MG63 (cell line): ENCODE measurements at regions not wholly inside any gene's neighbourhood (a gene's known extent, or its start where the extent isn't known, plus 50 kb on each side); places are given as distances from the start of the nearest gene placed in this dataset.
A peak's percentile ranks its signal among the peaks of the same experiment; 100 is the strongest.

Experiments
- DNase-seq: peaks from one replicate; pipeline ENCODE4 v3.0.0-alpha.2; 2020
- H3K27me3 ChIP-seq: fragments of 250-450 bp; sonication (Bioruptor Pico); 2 replicates; pipeline ENCODE4 v1.5.1; 2020; ENCODE audit warnings: mild to moderate bottlenecking, moderate library complexity
- H3K36me3 ChIP-seq: fragments of 250-450 bp; sonication (Bioruptor Pico); 2 replicates; pipeline ENCODE4 v1.5.1; 2020; ENCODE audit warnings: mild to moderate bottlenecking, moderate library complexity
- H3K4me3 ChIP-seq: fragments of 250-450 bp; sonication (Bioruptor Pico); 2 replicates; pipeline ENCODE4 v1.5.1; 2020; ENCODE audit warnings: mild to moderate bottlenecking, moderate library complexity
- H3K9me3 ChIP-seq: fragments of 250-450 bp; sonication (Bioruptor Pico); 2 replicates; pipeline ENCODE4 v1.5.1; 2020; ENCODE audit warnings: mild to moderate bottlenecking, moderate library complexity

DNA sequence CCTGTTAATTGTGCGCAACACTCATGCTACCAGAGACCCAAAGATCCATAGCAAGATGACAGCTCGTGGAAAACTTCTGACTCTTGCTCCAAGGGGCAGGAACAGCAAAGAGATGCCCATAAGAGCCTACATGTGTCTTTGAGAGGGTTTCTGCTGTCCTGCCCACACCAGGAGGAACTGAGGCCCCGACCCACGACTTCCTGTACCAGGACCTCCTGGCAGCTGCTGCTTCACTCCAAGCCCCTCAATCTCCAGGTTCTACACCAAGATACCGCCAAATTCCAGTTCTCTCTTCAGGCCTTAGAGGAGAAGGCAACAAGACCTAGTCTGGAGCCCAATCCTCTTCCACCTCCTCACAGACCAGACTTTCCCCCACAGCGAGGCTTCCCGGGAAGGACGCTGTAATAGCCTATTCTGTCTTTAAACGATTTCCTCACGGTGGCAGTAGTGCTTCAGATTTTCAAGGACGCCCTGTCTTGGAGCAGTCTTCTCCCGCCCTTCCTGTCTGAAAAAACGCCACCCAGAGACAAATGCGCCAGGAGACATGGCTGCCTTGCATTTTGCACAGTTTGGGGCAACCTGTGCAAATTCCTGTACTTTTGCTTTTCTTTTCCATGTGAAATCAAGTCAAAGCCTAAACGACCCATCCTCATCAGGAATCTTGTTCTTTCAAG lies 230.2 kb upstream of the STK26 start:
- Histone ChIP-seq H3K4me3 (no peak overlapping the region), H3K27me3 (no peaks in the 10 kb centered on the region), H3K9me3 (no peaks in the 10 kb centered on the region), H3K36me3 (no peaks in the 10 kb centered on the region; the same call in 1 of the 2 replicates)
- no peak for DNase-seq

DNA sequence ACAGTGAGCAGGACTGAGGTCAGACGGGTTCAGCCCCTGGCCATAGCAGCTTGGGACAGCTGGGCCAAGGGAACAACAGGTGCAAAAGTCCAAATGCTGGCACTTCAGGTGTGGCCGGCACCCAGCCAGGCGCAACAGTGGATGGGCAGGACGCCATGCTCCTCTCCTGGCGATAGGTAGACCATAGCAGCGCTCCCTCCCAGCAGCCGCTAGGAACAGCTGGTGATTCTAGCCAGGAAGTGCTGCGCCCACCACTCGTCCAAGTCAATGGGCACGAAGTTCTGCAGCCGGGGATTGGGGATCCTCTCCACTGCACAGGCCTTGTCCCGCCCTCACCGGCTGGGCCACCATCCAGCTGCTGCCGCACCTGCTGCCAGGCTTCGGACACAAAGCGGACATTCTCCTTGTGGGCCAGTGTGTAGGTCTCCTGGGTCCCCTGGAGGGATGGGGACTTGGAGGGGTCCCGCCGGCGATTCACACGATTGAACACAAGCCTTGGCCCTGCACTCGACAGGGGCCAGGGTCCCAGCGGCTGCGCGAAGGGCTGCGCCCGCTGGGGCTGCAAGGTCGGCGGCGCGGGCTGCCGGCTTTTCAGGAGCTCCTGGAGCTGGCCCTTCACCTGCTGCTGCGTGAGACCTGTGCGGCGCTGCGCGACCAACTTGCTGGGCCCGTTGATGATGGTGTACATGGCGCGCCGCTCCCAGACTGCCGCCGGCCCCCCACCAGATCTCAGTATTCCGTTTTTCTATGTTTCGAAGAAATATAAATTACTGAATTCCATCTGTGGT lies 227.5 kb upstream of the STK26 start:
- Histone ChIP-seq H3K4me3 (no peak overlapping the region), H3K9me3 (no peaks in the 10 kb centered on the region), H3K36me3 (no peaks in the 10 kb centered on the region), H3K27me3 (no peaks in the 10 kb centered on the region)
- DNase-seq: no peak

DNA sequence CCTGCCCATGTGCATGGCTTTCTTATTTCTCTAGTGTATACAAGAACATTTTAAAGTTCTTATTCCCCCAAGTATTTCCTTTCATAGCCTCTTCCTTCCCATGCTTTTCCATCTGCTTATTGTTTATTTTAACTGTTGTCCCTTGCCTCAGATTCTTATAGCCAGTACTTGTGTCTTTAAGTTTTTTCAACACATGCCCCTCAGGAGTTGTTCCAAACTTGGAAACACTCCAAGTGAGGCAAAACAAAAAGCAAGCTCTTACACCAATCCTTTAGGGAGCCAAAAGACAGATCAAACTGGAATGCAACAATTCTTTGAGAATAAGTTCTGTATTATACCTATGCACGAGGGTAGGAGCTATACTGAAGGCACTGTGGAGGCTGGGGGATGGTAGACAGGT lies 222.0 kb upstream of the STK26 start:
- no peaks in the 10 kb centered on the region for H3K9me3 ChIP-seq
- H3K27me3 ChIP-seq: no peaks in the 10 kb centered on the region
- no peak for DNase-seq
- no peaks in the 10 kb centered on the region for H3K36me3 ChIP-seq
- no peak overlapping the region for H3K4me3 ChIP-seq

DNA sequence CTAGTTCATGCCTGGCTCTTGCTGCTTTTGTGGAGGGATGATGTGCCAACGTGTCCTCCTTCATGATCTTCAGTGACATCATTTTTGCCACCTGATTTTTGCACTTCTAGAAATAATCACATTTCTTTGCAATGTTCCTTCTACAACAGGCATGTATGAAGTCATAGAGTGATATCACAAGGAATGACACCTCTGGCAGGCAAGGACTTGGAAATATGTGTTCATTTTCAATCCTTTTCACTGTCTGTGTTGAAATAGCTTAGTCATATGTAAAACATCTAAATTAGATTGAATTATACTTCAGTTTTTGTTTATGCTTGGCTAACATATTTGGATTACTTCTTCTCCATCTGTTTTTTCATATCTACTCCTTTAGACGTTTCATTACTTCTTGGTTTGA lies 221.2 kb upstream of the STK26 start:
- H3K9me3 ChIP-seq: no peaks in the 10 kb centered on the region
- no peaks in the 10 kb centered on the region for H3K27me3 ChIP-seq
- DNase-seq: no peak
- no peaks in the 10 kb centered on the region for H3K36me3 ChIP-seq
- H3K4me3 ChIP-seq: no peak overlapping the region

DNA sequence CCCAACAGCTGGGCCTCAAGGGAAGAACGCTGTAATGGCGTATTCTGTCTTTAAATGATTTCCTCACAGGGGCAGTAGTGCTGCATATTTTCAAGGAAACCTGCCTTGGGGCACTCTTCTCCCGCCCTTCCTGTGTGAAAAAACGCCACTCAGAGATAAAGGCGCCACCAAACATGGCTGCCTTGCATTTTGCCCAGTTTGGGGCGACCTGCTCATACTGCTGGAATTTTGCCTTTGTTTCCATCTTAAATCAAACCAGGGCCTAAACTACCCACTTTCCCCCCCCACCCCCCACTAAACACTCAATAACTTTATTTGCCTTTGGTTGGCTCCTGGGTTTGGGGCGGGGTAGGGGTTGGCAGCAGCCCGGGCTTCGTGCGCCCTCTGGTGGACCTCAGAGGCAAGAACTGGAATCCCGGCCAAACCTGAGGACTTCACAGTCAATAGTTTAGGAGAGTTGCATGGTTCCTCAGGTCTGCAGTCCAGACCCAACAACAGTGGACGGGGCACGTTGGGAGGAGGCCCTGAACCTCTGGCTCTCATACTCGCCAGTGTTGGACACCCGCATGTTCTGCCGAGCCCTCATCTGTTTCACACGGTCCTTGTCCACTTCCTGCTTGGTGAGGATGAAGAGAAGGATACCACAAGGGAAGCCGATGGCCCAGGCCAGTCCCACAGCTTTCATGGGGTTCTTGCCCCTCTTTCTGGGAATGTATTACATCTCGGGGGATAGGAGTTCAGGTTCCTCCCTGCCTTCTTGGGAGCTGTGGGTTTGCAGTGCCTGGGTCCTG lies 220.1 kb upstream of the STK26 start:
- DNase-seq: no peak
- Histone ChIP-seq H3K4me3 (no peak overlapping the region), H3K9me3 (no peaks in the 10 kb centered on the region), H3K36me3 (no peaks in the 10 kb centered on the region), H3K27me3 (no peaks in the 10 kb centered on the region)

DNA sequence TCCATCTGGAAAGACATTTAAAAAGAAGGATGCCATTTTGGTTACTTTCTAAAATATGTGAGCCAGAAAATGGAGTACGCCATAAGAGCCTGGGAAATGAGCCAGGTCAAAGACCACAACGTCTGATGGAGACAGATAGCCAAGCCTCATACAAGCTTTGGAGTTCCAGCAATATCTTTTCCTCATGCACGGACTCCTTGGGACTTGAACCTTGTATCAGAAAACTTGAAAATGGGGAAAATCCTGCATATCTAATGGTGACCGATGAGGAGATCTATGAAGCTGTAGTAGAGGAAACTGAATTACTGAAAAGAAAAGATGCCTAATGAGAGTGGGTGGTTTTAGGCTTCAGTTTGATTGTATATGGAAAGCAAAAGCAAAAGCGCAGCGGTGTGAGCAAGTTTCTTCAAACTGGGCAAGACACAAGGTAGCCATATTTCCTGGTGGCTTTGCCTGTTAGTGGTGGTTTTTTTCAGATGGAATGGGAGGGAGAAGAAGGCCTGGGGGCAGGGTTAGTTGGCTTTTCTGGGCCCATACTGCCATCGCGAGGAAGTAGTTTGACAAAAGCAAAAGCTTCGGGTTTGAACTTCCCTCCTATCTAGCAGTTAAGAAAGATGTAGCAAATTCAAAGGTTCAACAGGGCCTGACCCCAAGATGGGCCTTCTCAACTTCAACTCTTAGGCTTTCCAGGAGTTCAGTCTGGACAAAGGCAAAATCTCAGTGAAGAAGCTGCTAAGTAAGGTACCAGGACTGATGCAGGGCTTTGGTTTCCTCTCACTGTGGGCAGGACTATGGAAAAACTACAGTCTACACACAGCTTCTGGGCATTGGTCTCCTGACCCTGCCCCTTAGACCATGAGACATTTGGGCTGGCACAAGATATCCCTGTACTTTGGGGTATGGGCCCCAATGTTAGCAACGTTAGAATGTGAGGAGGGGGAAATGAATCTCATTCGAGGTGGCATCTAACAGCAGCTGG lies 210.0 kb upstream of the STK26 start:
- H3K4me3 ChIP-seq: no peak overlapping the region
- H3K27me3 ChIP-seq: no peaks in the 10 kb centered on the region
- no peaks in the 10 kb centered on the region for H3K9me3 ChIP-seq
- DNase-seq: no peak
- peaks cover 5% of the 10 kb centered on the region for H3K36me3 ChIP-seq

DNA sequence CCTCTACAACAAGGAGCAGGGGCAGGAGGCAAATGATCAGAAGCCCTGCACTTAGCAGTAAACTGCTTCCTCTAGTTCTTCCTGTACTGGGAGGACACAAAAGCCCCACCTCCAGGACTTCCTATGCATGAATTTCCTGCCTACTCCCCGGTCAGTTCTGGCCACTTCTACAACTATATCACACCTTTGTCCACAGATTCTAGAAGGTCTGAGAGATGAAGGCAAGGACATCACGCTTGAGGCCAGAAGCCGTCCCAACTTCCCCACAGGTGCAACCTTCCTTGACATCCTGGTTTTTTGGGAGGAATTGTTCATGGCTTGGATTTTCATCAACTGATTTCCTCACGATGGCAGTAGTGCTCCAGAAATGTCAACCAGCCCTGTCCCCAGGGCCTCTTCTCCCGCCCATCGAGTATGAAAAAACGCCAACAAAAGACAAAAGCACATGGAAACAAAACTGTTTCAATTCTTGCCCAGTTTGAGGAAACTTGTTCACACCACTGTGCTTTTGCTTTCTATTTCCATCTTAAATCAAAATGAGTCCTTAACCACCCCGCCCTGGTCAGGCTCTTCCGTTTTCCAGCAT lies 206.5 kb upstream of the STK26 start:
- H3K36me3 ChIP-seq: peaks cover 5% of the 10 kb centered on the region
- DNase-seq: no peak
- no peaks in the 10 kb centered on the region for H3K9me3 ChIP-seq
- H3K27me3 ChIP-seq: no peaks in the 10 kb centered on the region
- H3K4me3 ChIP-seq: no peak overlapping the region

DNA sequence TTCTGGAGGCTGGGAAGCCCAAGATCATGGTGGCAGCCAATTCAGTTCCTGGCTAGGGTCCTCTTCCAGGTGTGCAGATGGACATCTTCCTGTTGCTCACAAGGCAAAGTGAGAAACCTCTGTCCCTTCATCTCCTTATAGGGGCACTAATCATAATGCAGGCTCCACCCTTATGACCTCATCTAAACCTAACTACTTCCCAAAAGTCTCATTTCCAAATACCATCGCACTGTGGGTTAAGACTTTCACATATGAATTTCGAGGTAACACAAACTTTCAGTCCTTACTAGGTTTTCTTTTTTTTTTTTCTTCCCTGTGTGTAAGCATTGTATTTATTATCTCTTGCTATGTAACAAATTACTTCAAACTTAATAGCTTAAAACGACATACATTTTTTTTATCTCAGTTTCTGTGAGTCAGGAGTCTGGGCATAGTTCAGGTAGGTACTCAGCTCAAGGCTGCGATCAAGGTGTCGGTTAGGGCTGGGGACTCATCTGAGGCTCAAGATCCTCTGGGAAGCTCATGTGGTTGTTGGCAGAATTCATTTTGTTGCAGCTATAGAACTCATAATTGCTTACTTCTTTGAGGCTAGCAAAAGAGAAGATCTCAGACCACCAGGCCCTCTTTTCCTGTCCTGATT lies 204.7 kb upstream of the STK26 start:
- H3K27me3 ChIP-seq: no peaks in the 10 kb centered on the region
- DNase-seq: no peak
- H3K4me3 ChIP-seq: no peak overlapping the region
- no peaks in the 10 kb centered on the region for H3K9me3 ChIP-seq
- H3K36me3 ChIP-seq: peaks cover 5% of the 10 kb centered on the region

DNA sequence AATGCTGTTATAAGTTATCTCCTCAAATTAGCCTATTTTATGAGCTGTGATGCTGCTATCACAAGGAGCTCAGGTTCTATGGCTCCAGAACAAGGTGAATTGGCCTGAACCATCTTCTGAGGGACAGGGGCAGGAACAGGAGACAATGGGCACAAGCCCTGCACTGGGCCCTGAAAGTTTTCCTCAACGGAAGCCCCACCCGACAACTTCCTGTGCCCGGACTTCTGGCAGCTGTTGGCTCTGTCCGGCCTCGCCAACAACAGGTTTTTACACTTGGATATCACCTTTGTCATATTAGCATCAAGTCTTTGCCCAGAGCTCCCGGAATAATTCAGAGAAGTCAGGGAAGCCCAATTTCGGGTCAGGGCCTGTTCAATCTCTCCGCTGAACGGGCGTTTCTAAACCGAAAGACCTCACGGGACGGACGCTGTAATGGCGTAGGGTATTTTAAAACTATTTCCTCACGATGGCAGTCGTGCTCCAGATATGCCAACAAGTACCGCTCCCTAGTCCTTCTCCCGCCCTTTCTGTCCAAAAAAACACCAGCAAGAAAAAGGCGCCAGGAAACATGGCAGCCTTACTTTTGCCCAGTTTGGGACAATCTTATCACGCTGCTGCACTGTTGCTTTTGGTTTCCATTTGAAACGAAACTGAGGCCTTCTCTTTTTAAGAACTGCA lies 201.0 kb upstream of the STK26 start:
- DNase-seq: no peak
- Histone ChIP-seq H3K27me3 (no peaks in the 10 kb centered on the region), H3K4me3 (no peak overlapping the region), H3K36me3 (peaks cover 13% of the 10 kb centered on the region), H3K9me3 (no peaks in the 10 kb centered on the region)

DNA sequence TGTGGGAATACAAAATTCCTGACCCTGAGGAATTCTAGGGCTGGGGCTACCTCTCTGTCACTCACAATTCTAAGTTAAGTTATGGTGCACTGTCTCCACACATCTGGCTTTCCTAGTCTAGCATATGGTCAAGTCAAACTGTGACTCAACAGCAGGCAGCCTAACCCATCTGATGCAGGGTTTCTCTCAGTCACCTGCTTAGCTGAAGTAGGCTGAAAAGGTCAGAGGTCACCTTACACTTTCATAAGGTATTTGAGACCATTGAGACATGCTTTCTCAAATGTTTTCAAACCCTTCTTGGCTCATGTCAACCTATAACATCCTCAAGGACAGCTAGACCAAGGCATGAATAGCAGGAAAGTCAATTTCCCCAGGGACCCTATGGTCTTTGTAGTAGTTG lies 196.5 kb upstream of the STK26 start:
- Histone ChIP-seq H3K27me3 (no peaks in the 10 kb centered on the region), H3K9me3 (no peaks in the 10 kb centered on the region), H3K4me3 (no peak overlapping the region), H3K36me3 (peaks cover 9% of the 10 kb centered on the region)
- no peak for DNase-seq

DNA sequence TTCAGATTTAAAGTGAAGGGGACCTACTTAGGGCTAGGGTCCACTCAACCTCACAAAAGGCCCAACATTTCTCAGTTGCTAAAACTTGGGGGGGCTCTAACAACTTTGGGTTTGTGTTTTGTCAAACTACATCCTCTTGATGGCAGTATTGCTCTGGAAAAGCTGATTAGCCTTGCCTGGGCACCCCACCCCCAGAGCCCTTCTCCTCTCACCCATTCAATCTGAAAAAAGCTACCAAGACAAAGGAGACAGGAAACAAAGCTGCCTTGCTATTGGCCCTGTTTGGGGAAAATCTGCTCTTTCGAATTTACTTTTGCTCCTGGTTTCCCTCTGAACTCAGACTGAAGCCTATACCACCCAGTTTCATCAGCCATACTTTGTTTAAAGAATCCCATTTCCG lies 195.2 kb upstream of the STK26 start:
- no peaks in the 10 kb centered on the region for H3K9me3 ChIP-seq
- peak overlapping the region; percentile 57 for H3K4me3 ChIP-seq
- H3K27me3 ChIP-seq: no peaks in the 10 kb centered on the region
- DNase-seq: no peak
- H3K36me3 ChIP-seq: peaks cover 9% of the 10 kb centered on the region

DNA sequence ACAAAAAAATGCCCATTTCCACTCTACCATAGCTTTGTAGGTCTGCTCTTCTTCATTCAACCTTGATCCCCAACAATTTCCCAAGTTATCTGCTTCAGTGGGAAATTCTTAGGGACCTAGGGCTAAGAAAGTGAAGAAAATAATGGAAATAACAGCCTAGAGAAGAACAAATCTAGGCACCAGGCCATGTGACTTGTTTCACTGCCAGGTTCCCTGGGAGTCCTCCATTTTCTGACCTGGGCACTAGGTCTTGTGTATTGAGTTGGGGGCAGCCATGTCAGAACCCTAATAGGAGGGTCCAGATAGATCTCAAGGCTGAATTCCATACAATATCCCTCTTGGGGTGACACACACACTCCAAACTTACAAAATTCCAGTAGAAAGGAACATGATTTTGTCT lies 194.6 kb upstream of the STK26 start:
- Histone ChIP-seq H3K4me3 (peak overlapping the region; percentile 57), H3K27me3 (no peaks in the 10 kb centered on the region)

DNA sequence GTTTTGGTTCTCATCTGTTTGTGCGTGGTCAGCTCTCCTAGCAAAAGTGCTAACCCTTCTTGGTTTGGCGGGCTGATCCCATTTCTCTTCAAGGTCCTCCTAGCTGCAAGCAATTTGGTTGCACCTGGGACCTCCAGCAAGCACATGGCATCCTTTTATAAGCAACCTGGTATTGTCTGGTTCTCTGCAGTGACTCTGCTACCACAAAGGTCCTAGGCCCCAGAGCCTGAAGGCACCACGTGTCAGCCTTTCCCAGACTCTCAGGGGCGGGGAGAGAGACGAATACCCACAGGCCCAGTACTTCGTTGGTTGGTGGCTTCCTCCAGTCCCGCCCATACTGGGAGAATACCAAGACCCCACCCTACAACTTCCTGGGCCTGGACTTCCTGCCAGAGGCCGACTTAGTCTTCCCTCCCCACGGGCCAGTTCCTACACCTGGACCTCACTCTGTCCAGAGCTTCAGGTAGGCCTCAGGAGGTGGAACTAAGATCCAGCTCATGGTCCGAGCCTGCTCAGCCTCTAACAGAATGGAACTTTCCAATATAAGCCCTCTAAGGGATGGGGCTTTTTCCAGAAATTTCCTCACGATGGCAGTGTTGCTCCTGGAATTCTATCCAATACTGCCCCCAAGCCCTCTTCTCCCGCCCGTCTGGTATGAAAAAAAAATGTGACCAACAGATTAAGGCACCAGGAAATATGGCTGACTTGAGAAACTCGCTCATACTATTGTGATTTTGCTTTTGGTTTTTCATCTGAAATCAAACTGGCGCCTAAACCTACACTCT lies 192.5 kb upstream of the STK26 start:
- H3K36me3 ChIP-seq: no peaks in the 10 kb centered on the region; the same call in 1 of the 2 replicates
- H3K9me3 ChIP-seq: no peaks in the 10 kb centered on the region
- H3K27me3 ChIP-seq: no peaks in the 10 kb centered on the region
- DNase-seq: peak; percentile 87
- peak overlapping the region; percentile 57 for H3K4me3 ChIP-seq

More for the DNA sequence above, 194.6 kb upstream of the STK26 start:
- Histone ChIP-seq H3K36me3 (peaks cover 9% of the 10 kb centered on the region), H3K9me3 (no peaks in the 10 kb centered on the region)
- no peak for DNase-seq

DNA sequence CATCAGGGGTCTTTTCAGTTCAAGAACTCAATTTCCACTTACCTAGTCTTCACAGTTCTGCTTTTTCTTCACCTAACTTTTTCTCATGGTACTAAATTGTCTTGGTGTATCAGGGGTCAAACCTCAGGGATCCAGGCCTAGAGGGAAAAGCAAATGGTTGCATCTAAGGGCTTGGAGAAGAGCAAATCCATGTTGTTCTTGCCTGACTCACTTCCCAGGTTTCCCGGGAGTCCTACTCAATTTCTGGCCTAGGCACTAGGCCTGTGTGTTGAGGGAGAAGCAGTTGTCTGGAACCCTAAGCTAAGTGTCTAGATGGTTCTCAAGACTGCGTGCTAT lies 191.9 kb upstream of the STK26 start:
- H3K36me3 ChIP-seq: no peaks in the 10 kb centered on the region; the same call in 1 of the 2 replicates
- no peaks in the 10 kb centered on the region for H3K9me3 ChIP-seq
- peak overlapping the region; percentile 57 for H3K4me3 ChIP-seq
- DNase-seq: no peak
- H3K27me3 ChIP-seq: no peaks in the 10 kb centered on the region

DNA sequence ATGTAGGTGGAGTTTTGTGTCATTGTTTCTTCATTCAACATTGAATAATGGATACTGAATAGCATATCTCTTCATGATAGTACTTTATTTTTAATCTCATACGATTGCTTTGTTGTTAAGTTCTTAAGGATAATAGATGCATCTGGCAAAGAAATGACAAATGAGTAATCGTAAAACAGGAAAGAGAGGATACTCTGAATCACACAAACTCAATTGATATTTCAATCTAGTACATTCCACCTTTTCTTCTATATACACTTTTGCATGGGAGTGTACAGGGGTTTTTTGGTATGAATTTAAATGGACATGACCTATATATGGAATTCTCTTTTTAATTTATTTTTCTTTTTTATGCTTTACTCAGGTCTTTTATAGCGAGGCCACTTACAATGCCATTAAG lies 186.9 kb upstream of the STK26 start:
- H3K36me3 ChIP-seq: no peaks in the 10 kb centered on the region
- no peak for DNase-seq
- H3K4me3 ChIP-seq: no peak overlapping the region
- H3K9me3 ChIP-seq: no peaks in the 10 kb centered on the region
- no peaks in the 10 kb centered on the region for H3K27me3 ChIP-seq
